Panc1 (cell line): ENCODE measurements at regions not wholly inside any gene's neighbourhood (a gene's known extent, or its start where the extent isn't known, plus 50 kb on each side); places are given as distances from the start of the nearest gene placed in this dataset.

Source experiments
- ATAC-seq: fragments of 200-7000 bp; cut with Tn5 transposase; 2 replicates; pipeline ENCODE4 v1.9.1; 2020; ENCODE audit warnings: mild to moderate bottlenecking, moderate library complexity
- BruUV-seq: library from RNA; stranded (reverse); fragments of 400-500 nt; replicated peaks from 2 replicates; lab custom pipeline; 2021; lab: Mats Ljungman, UMichigan
- CTCF ChIA-PET: fragments of 300-600 bp; sonication (Branson Sonifier 250); formaldehyde crosslinking; loops from one replicate; lab custom pipeline; 2022; ENCODE audit warnings: antibody characterized with exemption; lab: Charles Lee
- POLR2A ChIA-PET: fragments of 300-600 bp; sonication (Branson Sonifier 250); formaldehyde crosslinking; loops from one replicate; lab custom pipeline; 2022; ENCODE audit warnings: antibody characterized with exemption; lab: Charles Lee
- DNase-seq: peaks from one replicate; pipeline ENCODE4 v3.0.0-alpha.2; 2010; ENCODE audit warnings: low read depth, low spot score
- H3K27ac ChIP-seq: 2 replicates; pipeline ENCODE4 v1.5.1; 2011; ENCODE audit warnings: mild to moderate bottlenecking, low read length, inconsistent platforms
- H3K27me3 ChIP-seq: fragments of 200-500 bp; sonication (Bioruptor generic); 2 replicates; pipeline ENCODE4 v1.6.0; 2014; ENCODE audit warnings: low read length, inconsistent platforms; ENCODE audit not compliant: control insufficient read depth, insufficient read depth
- H3K36me3 ChIP-seq: fragments of 200-500 bp; sonication (Bioruptor generic); 2 replicates; pipeline ENCODE4 v1.5.1; 2014; ENCODE audit warnings: inconsistent platforms, mild to moderate bottlenecking, low read length, moderate library complexity; ENCODE audit not compliant: control insufficient read depth, insufficient read depth
- H3K4me1 ChIP-seq: 2 replicates; pipeline ENCODE4 v1.5.1; 2011; ENCODE audit warnings: inconsistent platforms, mild to moderate bottlenecking, low read length, moderate library complexity; ENCODE audit not compliant: control insufficient read depth, insufficient read depth
- H3K4me3 ChIP-seq, 2 experiments: 2 replicates each; pipeline ENCODE4 v1.5.1; 2011 to 2012; ENCODE audit warnings: low read depth in 2 of 2, low read length in 2 of 2, mild to moderate bottlenecking in 2 of 2, inconsistent platforms in 1 of 2, moderate library complexity in 1 of 2
- H3K9me3 ChIP-seq: fragments of 200-500 bp; sonication (Bioruptor generic); 2 replicates; pipeline ENCODE4 v1.5.1; 2014; ENCODE audit warnings: low read depth, mild to moderate bottlenecking, inconsistent platforms, low read length, moderate library complexity; ENCODE audit not compliant: control insufficient read depth, insufficient read depth
- CTCF ChIP-seq: fragments of 450-650 bp; IDR thresholded peaks from 2 replicates; pipeline ENCODE4 v1.5.1; 2017; ENCODE audit warnings: mild to moderate bottlenecking
- POLR2AphosphoS5 ChIP-seq: IDR thresholded peaks from 2 replicates; pipeline ENCODE4 v1.6.1; 2012; ENCODE audit warnings: mild to moderate bottlenecking, low read depth, low read length, moderate library complexity
- REST ChIP-seq, 2 experiments: IDR thresholded peaks; 2 replicates each; pipeline ENCODE4 v1.6.1; 2011 to 2012; ENCODE audit warnings: low read depth in 2 of 2, control low read depth in 1 of 2, low read length in 1 of 2, mild to moderate bottlenecking in 1 of 2, moderate library complexity in 1 of 2; ENCODE audit not compliant: insufficient read depth in 1 of 2
- SIN3A ChIP-seq: IDR thresholded peaks from 2 replicates; pipeline ENCODE4 v1.6.1; 2012; ENCODE audit warnings: low read depth, mild to moderate bottlenecking, low read length, moderate library complexity, borderline replicate concordance; ENCODE audit not compliant: insufficient read depth
- TCF7L2 ChIP-seq: IDR thresholded peaks from 2 replicates; pipeline ENCODE4 v1.6.1; 2011; ENCODE audit warnings: mild to moderate bottlenecking, low read depth, low read length, inconsistent platforms
- in situ Hi-C: cut with HindIII; loops from 2 replicates; pipeline ENCODE4 v1.10.0; 2016; ENCODE audit warnings: low sequenced_read_pairs, low pct_unique_long_range_greater_than_20kb
- intact Hi-C: fragments of 100-400 bp; cut with micrococcal nuclease; formaldehyde crosslinking; loops from one replicate; pipeline ENCODE4 v1.10.0; 2022; ENCODE audit not compliant: unreplicated experiment

DNA sequence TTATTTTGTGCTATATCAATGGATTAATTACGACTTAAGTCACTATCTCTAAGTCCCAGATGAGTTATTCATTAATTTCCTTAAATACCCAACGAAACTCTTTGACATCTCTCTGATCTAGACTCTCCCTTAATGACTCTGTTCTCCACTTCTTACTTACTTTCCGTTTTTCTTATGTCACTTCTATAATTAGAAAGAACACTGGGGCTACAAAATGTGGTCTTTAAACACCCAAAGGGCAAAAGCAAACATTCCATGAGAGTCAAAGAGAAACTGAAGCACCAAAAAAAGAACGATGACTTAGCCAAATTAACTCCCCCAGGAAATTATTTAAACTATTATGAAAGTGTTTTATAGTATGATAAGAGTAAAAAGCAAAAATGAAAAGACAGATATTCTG lies 166.4 kb upstream of the UBE2E2 start:
- DNase-seq (no peak), ATAC-seq (no peak)
- no TSS peak for BruUV-seq
- no peaks in the 10 kb centered on the region for H3K9me3 ChIP-seq
- no peak overlapping the region for H3K4me3 ChIP-seq
- no peak overlapping the region for H3K27ac ChIP-seq
- ChIA-PET CTCF (no interaction called here), POLR2A (no interaction called here)
- H3K36me3 ChIP-seq: no peaks in the 10 kb centered on the region
- no peaks in the 10 kb centered on the region for H3K4me1 ChIP-seq
- TF ChIP-seq REST (IDR thresholded peaks at IDR 0.05; ENCODE audit: insufficient read depth in 1 of 2, low read depth in 2 of 2, low read length in 1 of 2) (no peak), TCF7L2 (no peak), SIN3A (no peak), CTCF (no peak), POLR2AphosphoS5 (no peak)
- no peaks in the 10 kb centered on the region for H3K27me3 ChIP-seq
- in situ Hi-C loops: no loop called here
- intact Hi-C loops: no loop called here

- TF ChIP-seq CTCF (no peak), SIN3A (no peak), POLR2AphosphoS5 (no peak), TCF7L2 (no peak)
- H3K36me3 ChIP-seq: no peaks in the 10 kb centered on the region
- H3K27ac ChIP-seq: no peak overlapping the region
- H3K4me3 ChIP-seq: no peak overlapping the region
- intact Hi-C loops (no loop called here), in situ Hi-C loops (no loop called here)
- H3K4me1 ChIP-seq: no peaks in the 10 kb centered on the region
- no peaks in the 10 kb centered on the region for H3K27me3 ChIP-seq
- CTCF ChIA-PET: no interaction called here
- DNase-seq (no peak), ATAC-seq (no peak)
- no peaks in the 10 kb centered on the region for H3K9me3 ChIP-seq
- POLR2A ChIA-PET: no interaction called here
- BruUV-seq: no TSS peak
Measured at GRCh38 chr3:23038471-23038870, 164.7 kb upstream of the UBE2E2 start.
